ENCODE measurements at regions not wholly inside any gene's neighbourhood (a gene's known extent, or its start where the extent isn't known, plus 50 kb on each side); places are given as distances from the start of the nearest gene placed in this dataset.

- TF ChIP-seq CTCF (IDR thresholded peaks at IDR 0.05) (no peak), POLR2A (IDR thresholded peaks at IDR 0.05) (no peak)
These were observed 399.5 kb upstream of the RAB6C start for GRCh38 chr2:129580001-129580400.

All from right lobe of liver (tissue), 4 donors.